Astrocyte (in vitro differentiated cells and primary cell): ENCODE measurements at regions not wholly inside any gene's neighbourhood (a gene's known extent, or its start where the extent isn't known, plus 50 kb on each side); places are given as distances from the start of the nearest gene placed in this dataset.

Source experiments
- DNase-seq: peaks from one replicate; pipeline ENCODE4 v3.0.0-alpha.2; 2010; ENCODE audit warnings: low read depth
- FAIRE-seq: peaks from 2 replicates; lab custom pipeline; 2011; peaks lifted over from hg19 to GRCh38; lab: Jason Lieb, UNC
- H2AFZ ChIP-seq: 2 replicates; pipeline ENCODE4 v1.6.0; 2012; ENCODE audit warnings: low read depth, low read length, inconsistent platforms
- H3K27ac ChIP-seq: 2 replicates; pipeline ENCODE4 v1.5.1; 2011; ENCODE audit warnings: low read depth, low read length, inconsistent platforms
- H3K27me3 ChIP-seq: 2 replicates; pipeline ENCODE4 v1.6.0; 2011; ENCODE audit warnings: low read length, inconsistent platforms; ENCODE audit not compliant: insufficient read depth
- H3K36me3 ChIP-seq: 2 replicates; pipeline ENCODE4 v1.5.1; 2011; ENCODE audit warnings: low read length, inconsistent platforms; ENCODE audit not compliant: insufficient read depth
- H3K4me1 ChIP-seq: 2 replicates; pipeline ENCODE4 v1.5.1; 2011; ENCODE audit warnings: low read length, inconsistent platforms; ENCODE audit not compliant: insufficient read depth
- H3K4me2 ChIP-seq: 2 replicates; pipeline ENCODE4 v1.6.0; 2012; ENCODE audit warnings: low read length, inconsistent platforms
- H3K4me3 ChIP-seq: 2 replicates; pipeline ENCODE4 v1.5.1; 2011; ENCODE audit warnings: low read depth, mild to moderate bottlenecking, low read length, inconsistent platforms; ENCODE audit not compliant: insufficient read depth
- H3K79me2 ChIP-seq: 2 replicates; pipeline ENCODE4 v1.6.0; 2012; ENCODE audit warnings: mild to moderate bottlenecking, low read length, inconsistent platforms; ENCODE audit not compliant: insufficient read depth
- H3K9ac ChIP-seq: 2 replicates; pipeline ENCODE4 v1.6.0; 2012; ENCODE audit warnings: mild to moderate bottlenecking, low read length, inconsistent platforms
- H3K9me3 ChIP-seq: 2 replicates; pipeline ENCODE4 v1.5.1; 2012; ENCODE audit warnings: low read depth, mild to moderate bottlenecking, low read length, inconsistent platforms; ENCODE audit not compliant: insufficient read depth
- H4K20me1 ChIP-seq: 2 replicates; pipeline ENCODE4 v1.6.0; 2012; ENCODE audit warnings: low read length, inconsistent platforms; ENCODE audit not compliant: insufficient read depth
- H3K27ac Mint-ChIP-seq: one replicate; pipeline ENCODE4 v1.8.0; 2021; ENCODE audit warnings: mild to moderate bottlenecking, mixed read lengths; ENCODE audit not compliant: unreplicated experiment
- H3K27me3 Mint-ChIP-seq: one replicate; pipeline ENCODE4 v1.8.0; 2021; ENCODE audit warnings: low read depth, mixed read lengths; ENCODE audit not compliant: unreplicated experiment
- H3K36me3 Mint-ChIP-seq: one replicate; pipeline ENCODE4 v1.8.0; 2021; ENCODE audit warnings: low read depth, mixed read lengths; ENCODE audit not compliant: unreplicated experiment
- H3K4me1 Mint-ChIP-seq: one replicate; pipeline ENCODE4 v1.8.0; 2021; ENCODE audit warnings: low read depth, mixed read lengths; ENCODE audit not compliant: unreplicated experiment
- H3K4me3 Mint-ChIP-seq: one replicate; pipeline ENCODE4 v1.8.0; 2021; ENCODE audit warnings: mild to moderate bottlenecking, moderate library complexity, mixed read lengths; ENCODE audit not compliant: unreplicated experiment
- H3K9me3 Mint-ChIP-seq: one replicate; pipeline ENCODE4 v1.8.0; 2021; ENCODE audit warnings: mild to moderate bottlenecking, mixed read lengths; ENCODE audit not compliant: unreplicated experiment
- CTCF ChIP-seq: IDR thresholded peaks from 2 replicates; pipeline ENCODE4 v1.5.1; 2011; ENCODE audit warnings: low read depth, mild to moderate bottlenecking, inconsistent platforms, low read length, moderate library complexity; ENCODE audit not compliant: insufficient read depth
- EZH2 ChIP-seq: IDR thresholded peaks from 2 replicates; pipeline ENCODE4 v1.6.1; 2012; ENCODE audit warnings: mild to moderate bottlenecking, low read length, inconsistent platforms; ENCODE audit not compliant: insufficient read depth

GRCh38 chr6:16927205-16927604 lies 165.9 kb upstream of the ATXN1 start:
- H4K20me1 ChIP-seq: no peaks in the 10 kb centered on the region
- no peak overlapping the region for H3K27ac ChIP-seq
- no peak overlapping the region for H3K27ac Mint-ChIP-seq
- H3K9me3 Mint-ChIP-seq: peaks cover 5% of the 10 kb centered on the region
- no peak overlapping the region for H3K4me3 Mint-ChIP-seq
- no peak overlapping the region for H3K9ac ChIP-seq
- no peaks in the 10 kb centered on the region for H3K79me2 ChIP-seq
- H3K4me1 ChIP-seq: no peaks in the 10 kb centered on the region
- no peak for TF ChIP-seq EZH2
- TF ChIP-seq CTCF: no peak
- H3K27me3 Mint-ChIP-seq: no peaks in the 10 kb centered on the region
- H3K4me1 Mint-ChIP-seq: no peaks in the 10 kb centered on the region
- H3K27me3 ChIP-seq: no peaks in the 10 kb centered on the region
- H3K36me3 Mint-ChIP-seq: no peaks in the 10 kb centered on the region
- H3K4me3 ChIP-seq: no peak overlapping the region
- H3K9me3 ChIP-seq: no peaks in the 10 kb centered on the region
- H3K36me3 ChIP-seq: no peaks in the 10 kb centered on the region
- FAIRE-seq (no peak), DNase-seq (no peak)
- no peak overlapping the region for H2AFZ ChIP-seq
- no peak overlapping the region for H3K4me2 ChIP-seq

- Histone ChIP-seq H3K4me3 (no peak overlapping the region), H3K79me2 (no peaks in the 10 kb centered on the region), H3K27me3 (no peaks in the 10 kb centered on the region), H3K9me3 (no peaks in the 10 kb centered on the region), H3K27ac (no peak overlapping the region), H3K4me2 (no peak overlapping the region), H3K36me3 (no peaks in the 10 kb centered on the region), H3K9ac (no peak overlapping the region), H2AFZ (no peak overlapping the region), H3K4me1 (no peaks in the 10 kb centered on the region), H4K20me1 (no peaks in the 10 kb centered on the region)
- H3K4me3 Mint-ChIP-seq: no peak overlapping the region
- DNase-seq: peak; percentile 11
- H3K9me3 Mint-ChIP-seq: peaks cover 3% of the 10 kb centered on the region
- no peaks in the 10 kb centered on the region for H3K36me3 Mint-ChIP-seq
- FAIRE-seq: peak; percentile 60
- TF ChIP-seq EZH2 (no peak), CTCF (no peak)
- no peaks in the 10 kb centered on the region for H3K27me3 Mint-ChIP-seq
- no peak overlapping the region for H3K27ac Mint-ChIP-seq
- no peaks in the 10 kb centered on the region for H3K4me1 Mint-ChIP-seq
Observed at GRCh38 chr6:16925461-16925860, 164.2 kb upstream of the ATXN1 start.

- Histone ChIP-seq H3K4me2 (no peak overlapping the region), H3K4me1 (no peaks in the 10 kb centered on the region), H3K9ac (no peak overlapping the region), H3K36me3 (no peaks in the 10 kb centered on the region), H3K79me2 (no peaks in the 10 kb centered on the region), H3K9me3 (no peaks in the 10 kb centered on the region), H3K27ac (no peak overlapping the region), H3K27me3 (no peaks in the 10 kb centered on the region), H3K4me3 (no peak overlapping the region), H2AFZ (no peak overlapping the region), H4K20me1 (no peaks in the 10 kb centered on the region)
- no peak overlapping the region for H3K4me3 Mint-ChIP-seq
- peaks cover 3% of the 10 kb centered on the region for H3K9me3 Mint-ChIP-seq
- no peaks in the 10 kb centered on the region for H3K27me3 Mint-ChIP-seq
- no peaks in the 10 kb centered on the region for H3K36me3 Mint-ChIP-seq
- FAIRE-seq (no peak), DNase-seq (no peak)
- no peaks in the 10 kb centered on the region for H3K4me1 Mint-ChIP-seq
- TF ChIP-seq CTCF (no peak), EZH2 (no peak)
- H3K27ac Mint-ChIP-seq: no peak overlapping the region
Observed at GRCh38 chr6:16922282-16922681, 161.0 kb upstream of the ATXN1 start.
